Fibroblast of pulmonary artery (primary cell): ENCODE measurements at regions not wholly inside any gene's neighbourhood (a gene's known extent, or its start where the extent isn't known, plus 50 kb on each side); places are given as distances from the start of the nearest gene placed in this dataset.

Source experiments
- DNase-seq: peaks from one replicate; pipeline ENCODE4 v3.0.0-alpha.2; 2010; ENCODE audit warnings: low read depth
- H3K4me3 ChIP-seq: replicated peaks from 2 replicates; pipeline ENCODE4 v1.5.1; 2011; ENCODE audit warnings: low read depth, mild to moderate bottlenecking, control low read depth, low read length, moderate library complexity
- TF ChIP-seq, protein P1 (sequence below): IDR thresholded peaks from 2 replicates; pipeline ENCODE4 v1.5.1; 2011; ENCODE audit warnings: mild to moderate bottlenecking, control low read depth, low read length, inconsistent platforms; ENCODE audit errors: missing control alignments

DNA sequence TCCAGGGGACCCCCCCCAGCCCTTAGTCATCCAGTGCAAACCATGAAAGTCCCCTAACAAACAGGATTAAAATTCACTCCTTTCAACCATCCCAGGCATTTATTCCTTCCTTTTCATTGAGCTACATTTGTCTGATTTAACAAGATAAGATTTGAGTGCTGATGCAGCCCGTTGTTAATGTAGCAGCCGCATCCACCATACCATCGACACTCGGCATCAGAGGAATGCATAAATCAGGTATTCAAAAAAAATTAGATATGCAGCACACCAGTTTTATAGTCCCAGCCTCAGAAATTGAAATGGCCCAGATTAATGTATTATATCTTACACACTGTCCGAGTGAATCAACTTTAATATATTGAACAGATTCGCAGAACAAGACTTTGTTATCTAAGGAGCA, 676.5 kb upstream of the FANCL start:
- TF ChIP-seq, protein P1, sequence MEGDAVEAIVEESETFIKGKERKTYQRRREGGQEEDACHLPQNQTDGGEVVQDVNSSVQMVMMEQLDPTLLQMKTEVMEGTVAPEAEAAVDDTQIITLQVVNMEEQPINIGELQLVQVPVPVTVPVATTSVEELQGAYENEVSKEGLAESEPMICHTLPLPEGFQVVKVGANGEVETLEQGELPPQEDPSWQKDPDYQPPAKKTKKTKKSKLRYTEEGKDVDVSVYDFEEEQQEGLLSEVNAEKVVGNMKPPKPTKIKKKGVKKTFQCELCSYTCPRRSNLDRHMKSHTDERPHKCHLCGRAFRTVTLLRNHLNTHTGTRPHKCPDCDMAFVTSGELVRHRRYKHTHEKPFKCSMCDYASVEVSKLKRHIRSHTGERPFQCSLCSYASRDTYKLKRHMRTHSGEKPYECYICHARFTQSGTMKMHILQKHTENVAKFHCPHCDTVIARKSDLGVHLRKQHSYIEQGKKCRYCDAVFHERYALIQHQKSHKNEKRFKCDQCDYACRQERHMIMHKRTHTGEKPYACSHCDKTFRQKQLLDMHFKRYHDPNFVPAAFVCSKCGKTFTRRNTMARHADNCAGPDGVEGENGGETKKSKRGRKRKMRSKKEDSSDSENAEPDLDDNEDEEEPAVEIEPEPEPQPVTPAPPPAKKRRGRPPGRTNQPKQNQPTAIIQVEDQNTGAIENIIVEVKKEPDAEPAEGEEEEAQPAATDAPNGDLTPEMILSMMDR = no peak
- H3K4me3 ChIP-seq = no peak overlapping the region
- no peak for DNase-seq

DNA sequence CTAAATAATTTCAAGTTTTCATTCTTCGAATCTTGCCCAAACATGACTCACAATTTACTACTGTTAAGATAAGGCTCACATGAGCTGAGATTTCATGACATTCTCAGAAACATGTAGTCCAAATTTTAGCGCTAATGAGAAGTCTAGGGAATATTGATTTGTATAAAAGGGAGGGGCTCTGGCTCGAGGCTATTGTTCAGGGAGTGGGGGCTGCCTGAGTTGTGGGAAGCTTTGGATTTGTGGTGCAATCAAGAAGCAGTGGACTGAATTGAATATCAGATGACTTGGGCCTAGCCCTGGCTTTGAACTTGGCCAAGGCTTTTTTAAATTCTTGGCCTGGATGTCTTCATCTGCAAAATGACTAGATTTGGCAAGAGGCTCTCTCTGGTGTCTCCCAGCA, 674.9 kb upstream of the FANCL start:
- TF ChIP-seq, protein P1 = no peak
- no peak overlapping the region for H3K4me3 ChIP-seq
- DNase-seq = no peak

DNA sequence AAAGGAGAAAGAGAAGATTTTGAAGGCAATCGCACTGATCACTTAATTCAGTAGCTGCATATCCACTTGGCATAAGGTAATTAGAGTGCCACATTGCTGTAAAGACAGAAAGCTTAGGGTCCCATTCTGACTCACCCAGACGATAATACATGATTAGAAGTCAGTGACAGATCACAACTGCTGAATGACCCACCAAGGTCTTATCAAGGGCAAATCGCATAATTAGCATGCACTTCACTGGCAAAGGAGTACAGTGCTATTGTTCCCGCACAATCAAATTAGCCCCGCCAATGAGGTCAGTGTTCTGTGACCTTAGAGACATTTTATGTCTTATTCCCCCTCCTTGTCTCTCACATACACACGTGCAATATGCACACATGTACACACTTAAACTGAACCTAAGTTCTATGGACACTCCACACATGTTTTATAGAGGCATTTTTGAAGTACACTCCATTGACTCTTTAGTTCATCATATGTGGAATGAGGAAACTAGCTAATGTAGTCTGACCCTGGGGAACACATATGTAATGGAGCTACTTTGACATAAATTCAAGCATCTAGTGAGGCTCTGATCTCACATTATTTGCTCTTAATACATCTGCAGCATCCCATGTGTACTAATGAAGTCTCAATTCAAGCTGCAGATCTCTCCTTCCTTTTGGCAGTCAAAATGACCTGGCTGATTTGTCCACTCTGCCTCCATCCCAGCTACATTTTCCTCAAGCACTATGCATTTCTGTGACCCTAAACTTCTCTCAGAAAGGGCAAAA, 673.8 kb upstream of the FANCL start:
- TF ChIP-seq, protein P1 = no peak
- no peak overlapping the region for H3K4me3 ChIP-seq
- no peak for DNase-seq

DNA sequence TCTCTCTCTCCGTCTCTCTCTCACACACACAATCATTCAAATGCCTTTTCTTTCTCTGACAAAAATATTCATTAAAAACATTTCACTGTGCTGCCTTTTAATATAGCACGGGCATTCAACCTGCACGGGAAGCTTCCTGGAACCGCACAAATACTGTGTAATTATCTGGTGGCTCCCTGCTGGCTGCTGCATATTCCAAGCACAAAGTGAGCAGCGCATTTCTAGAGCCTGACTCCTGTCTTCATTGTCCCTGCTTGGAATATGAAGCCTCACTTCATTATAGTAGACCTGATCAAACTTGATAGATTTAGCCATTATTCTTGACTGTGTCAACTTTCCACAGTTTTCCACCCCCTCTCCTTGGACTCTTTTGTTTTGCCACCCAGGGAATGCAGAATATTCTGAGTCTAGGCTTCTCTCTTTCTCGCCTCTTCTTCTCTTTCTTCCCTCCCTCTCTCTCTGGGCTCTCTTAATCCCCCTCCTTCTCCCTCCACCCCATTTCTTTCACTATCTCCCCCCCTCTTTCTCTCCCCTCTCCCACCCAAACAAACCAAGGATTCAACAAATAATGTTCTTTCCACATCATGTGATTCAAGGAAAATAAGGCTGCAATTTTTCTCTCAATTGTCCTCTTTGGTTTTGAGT, 672.1 kb upstream of the FANCL start:
- no peak overlapping the region for H3K4me3 ChIP-seq
- TF ChIP-seq, protein P1 = no peak
- no peak for DNase-seq

DNA sequence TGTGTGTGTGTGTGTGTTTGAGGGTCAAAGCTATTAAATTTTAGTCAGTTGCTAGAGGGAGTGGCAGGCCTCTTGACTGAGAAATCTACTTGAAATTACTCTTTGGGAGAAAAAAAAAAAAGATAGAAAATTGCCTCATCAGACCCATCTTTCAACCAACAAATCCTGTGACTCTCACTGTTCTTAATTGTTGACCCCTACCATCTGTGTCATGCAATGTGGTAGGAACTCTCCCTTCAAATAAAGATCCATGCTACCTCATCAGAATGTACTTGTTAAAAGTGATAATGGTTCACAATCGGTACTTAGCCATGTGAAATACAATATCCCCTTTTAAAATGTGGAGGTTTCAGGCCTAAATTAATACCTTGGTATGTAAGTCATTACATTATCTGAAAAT, 670.8 kb upstream of the FANCL start:
- no peak overlapping the region for H3K4me3 ChIP-seq
- TF ChIP-seq, protein P1 = no peak
- no peak for DNase-seq

DNA sequence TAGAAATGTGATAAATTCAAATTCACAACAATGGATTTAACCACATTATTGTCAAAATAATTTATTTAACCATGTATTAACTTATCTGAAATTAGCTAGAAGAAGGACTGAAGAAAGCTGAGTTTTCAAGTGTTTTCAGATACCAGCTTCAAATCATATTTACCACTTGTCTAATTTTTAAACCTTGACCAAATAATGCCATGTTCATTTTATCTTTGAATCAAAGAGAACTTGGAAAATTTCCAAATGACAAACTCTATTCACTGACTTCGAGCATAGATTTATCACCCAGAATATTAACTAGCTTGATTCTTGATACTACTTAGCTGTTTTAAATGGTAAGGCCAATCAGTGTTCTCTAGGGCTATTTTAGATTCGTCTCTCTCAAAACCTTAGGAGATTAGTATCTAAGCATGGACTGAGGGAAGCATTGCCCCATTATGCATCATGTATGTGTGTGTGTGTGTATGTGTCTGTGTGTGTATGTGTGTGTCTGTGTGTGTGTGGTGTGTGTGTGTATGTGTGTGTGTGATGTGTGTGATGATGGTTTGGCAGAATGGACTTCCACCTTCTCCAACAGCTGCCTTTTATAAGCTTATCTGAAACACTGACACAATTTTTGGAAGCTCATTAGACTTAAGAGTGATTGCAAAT, 667.5 kb upstream of the FANCL start:
- no peak for DNase-seq
- TF ChIP-seq, protein P1 = no peak
- H3K4me3 ChIP-seq = no peak overlapping the region
